Duodenal mucosa (tissue), 2 donors: ENCODE measurements at regions not wholly inside any gene's neighbourhood (a gene's known extent, or its start where the extent isn't known, plus 50 kb on each side); places are given as distances from the start of the nearest gene placed in this dataset.

Source experiments
- H3K27ac ChIP-seq: one replicate; pipeline ENCODE4 v1.7.0; 2013; ENCODE audit warnings: low read depth, low read length
- H3K27me3 ChIP-seq, 2 donors: one replicate each; pipeline ENCODE4 v1.7.0; 2013; ENCODE audit warnings: low read length in 2 of 2, control low read depth in 1 of 2; ENCODE audit not compliant: insufficient read depth in 2 of 2, control insufficient read depth in 1 of 2
- H3K36me3 ChIP-seq, 2 donors: one replicate each; pipeline ENCODE4 v1.7.0; 2013; ENCODE audit warnings: low read length in 2 of 2, control low read depth in 1 of 2; ENCODE audit not compliant: insufficient read depth in 2 of 2, control insufficient read depth in 1 of 2
- H3K4me1 ChIP-seq, 2 donors: one replicate each; pipeline ENCODE4 v1.7.0; 2013; ENCODE audit warnings: low read length in 2 of 2, control low read depth in 1 of 2; ENCODE audit not compliant: insufficient read depth in 2 of 2, control insufficient read depth in 1 of 2
- H3K4me3 ChIP-seq, 2 donors: one replicate each; pipeline ENCODE4 v1.7.0; 2013; ENCODE audit warnings: low read length in 2 of 2, low read depth in 1 of 2
- H3K9ac ChIP-seq, 2 donors: one replicate each; pipeline ENCODE4 v1.7.0; 2013; ENCODE audit warnings: low read length in 2 of 2, low read depth in 1 of 2
- H3K9me3 ChIP-seq, 2 donors: one replicate each; pipeline ENCODE4 v1.7.0; 2013; ENCODE audit warnings: low read length in 2 of 2, control low read depth in 1 of 2; ENCODE audit not compliant: control insufficient read depth in 1 of 2

- H3K9ac ChIP-seq, result no peak overlapping the region
- no peak overlapping the region for H3K27ac ChIP-seq
- no peaks in the 10 kb centered on the region for H3K27me3 ChIP-seq
- H3K9me3 ChIP-seq, result no peaks in the 10 kb centered on the region
- H3K4me3 ChIP-seq, result no peak overlapping the region
- no peaks in the 10 kb centered on the region for H3K4me1 ChIP-seq
- no peaks in the 10 kb centered on the region for H3K36me3 ChIP-seq
Measured at GRCh38 chr5:4531756-4532704, 608.1 kb upstream of the ADAMTS16 start.

- Histone ChIP-seq H3K36me3 (no peaks in the 10 kb centered on the region), H3K9me3 (no peaks in the 10 kb centered on the region), H3K4me1 (no peaks in the 10 kb centered on the region), H3K9ac (no peak overlapping the region), H3K27me3 (no peaks in the 10 kb centered on the region), H3K27ac (no peak overlapping the region), H3K4me3 (no peak overlapping the region)
Measured at GRCh38 chr5:4532705-4533080, 607.4 kb upstream of the ADAMTS16 start.

- no peak overlapping the region for H3K9ac ChIP-seq
Measured at GRCh38 chr5:4533457-4534105, 606.5 kb upstream of the ADAMTS16 start.

GRCh38 chr5:4537489-4537888, 602.6 kb upstream of the ADAMTS16 start:
- Histone ChIP-seq H3K9me3 (no peaks in the 10 kb centered on the region), H3K27ac (no peak overlapping the region), H3K36me3 (no peaks in the 10 kb centered on the region), H3K9ac (no peak overlapping the region), H3K4me3 (no peak overlapping the region), H3K4me1 (no peaks in the 10 kb centered on the region), H3K27me3 (no peaks in the 10 kb centered on the region)

More at GRCh38 chr5:4533457-4534105, 606.5 kb upstream of the ADAMTS16 start:
- no peak overlapping the region for H3K27ac ChIP-seq
- H3K36me3 ChIP-seq, result no peaks in the 10 kb centered on the region
- no peaks in the 10 kb centered on the region for H3K27me3 ChIP-seq
- H3K9me3 ChIP-seq, result no peaks in the 10 kb centered on the region
- H3K4me3 ChIP-seq, result no peak overlapping the region
- H3K4me1 ChIP-seq, result no peaks in the 10 kb centered on the region

- Histone ChIP-seq H3K9ac (no peak overlapping the region), H3K9me3 (peaks cover 0 to 5% of the 10 kb centered on the region in 2 donors), H3K36me3 (no peaks in the 10 kb centered on the region), H3K27me3 (no peaks in the 10 kb centered on the region), H3K4me1 (no peaks in the 10 kb centered on the region), H3K27ac (no peak overlapping the region), H3K4me3 (no peak overlapping the region)
Measured at GRCh38 chr5:4540375-4541173, 599.6 kb upstream of the ADAMTS16 start.

- Histone ChIP-seq H3K9ac (no peak overlapping the region), H3K27me3 (no peaks in the 10 kb centered on the region), H3K27ac (no peak overlapping the region), H3K9me3 (peaks cover 0 to 5% of the 10 kb centered on the region in 2 donors), H3K4me3 (no peak overlapping the region), H3K36me3 (no peaks in the 10 kb centered on the region), H3K4me1 (no peaks in the 10 kb centered on the region)
Measured at GRCh38 chr5:4541334-4541733, 598.8 kb upstream of the ADAMTS16 start.

- Histone ChIP-seq H3K4me1 (no peaks in the 10 kb centered on the region), H3K9me3 (peaks cover 0 to 5% of the 10 kb centered on the region in 2 donors), H3K36me3 (no peaks in the 10 kb centered on the region), H3K27ac (no peak overlapping the region), H3K9ac (no peak overlapping the region), H3K4me3 (no peak overlapping the region), H3K27me3 (no peaks in the 10 kb centered on the region)
Measured at GRCh38 chr5:4542145-4542778, 597.9 kb upstream of the ADAMTS16 start.

- Histone ChIP-seq H3K4me1 (no peaks in the 10 kb centered on the region), H3K4me3 (no peak overlapping the region), H3K9ac (no peak overlapping the region), H3K9me3 (peaks cover 0 to 5% of the 10 kb centered on the region in 2 donors), H3K36me3 (no peaks in the 10 kb centered on the region), H3K27ac (no peak overlapping the region), H3K27me3 (no peaks in the 10 kb centered on the region)
Measured at GRCh38 chr5:4544049-4544670, 596.0 kb upstream of the ADAMTS16 start.

GRCh38 chr5:4547547-4547946, 592.6 kb upstream of the ADAMTS16 start:
- no peaks in the 10 kb centered on the region for H3K4me1 ChIP-seq
- no peak overlapping the region for H3K4me3 ChIP-seq
- no peak overlapping the region for H3K9ac ChIP-seq
- H3K36me3 ChIP-seq, result no peaks in the 10 kb centered on the region
- H3K27me3 ChIP-seq, result no peaks in the 10 kb centered on the region
- H3K9me3 ChIP-seq, result peaks cover 0 to 5% of the 10 kb centered on the region in 2 donors
- H3K27ac ChIP-seq, result no peak overlapping the region
